HepG2 (cell line): ENCODE measurements at regions not wholly inside any gene's neighbourhood (a gene's known extent, or its start where the extent isn't known, plus 50 kb on each side); places are given as distances from the start of the nearest gene placed in this dataset.
"Not testable (repeated sequence)": the region's sequence is repeated elsewhere in the genome, so short reads cannot be mapped to it uniquely, and the experiment has no call there.

Experiments
- ELF1 ChIP-seq: sonication (generic); formaldehyde crosslinking; IDR thresholded peaks from 2 replicates; pipeline ENCODE4 v1.4.0; 2020; ENCODE audit warnings: missing genetic modification reagents
- ETV6 ChIP-seq: sonication (generic); formaldehyde crosslinking; conservative IDR thresholded peaks from 2 replicates; pipeline ENCODE4 v1.4.0; 2020; ENCODE audit warnings: missing genetic modification reagents
- MZF1 ChIP-seq: sonication (generic); formaldehyde crosslinking; IDR thresholded peaks from 2 replicates; pipeline ENCODE4 v1.8.1; 2023; ENCODE audit warnings: mild to moderate bottlenecking, missing genetic modification reagents, borderline replicate concordance
- NR2C2 ChIP-seq: sonication (generic); formaldehyde crosslinking; IDR thresholded peaks from 2 replicates; pipeline ENCODE4 v1.4.0; 2020; ENCODE audit warnings: missing genetic modification reagents, mild to moderate bottlenecking, moderate library complexity, borderline replicate concordance
- NR2F2 ChIP-seq: IDR thresholded peaks from 2 replicates; pipeline ENCODE4 v1.6.1; 2012; ENCODE audit warnings: low read depth, inconsistent platforms, borderline replicate concordance
- PHF5A ChIP-seq: IDR thresholded peaks from one replicate; pipeline ENCODE4 v1.6.1; 2018; ENCODE audit warnings: low read depth, missing genetic modification reagents; ENCODE audit not compliant: unreplicated experiment
- ZBTB33 ChIP-seq: sonication (generic); formaldehyde crosslinking; IDR thresholded peaks from 2 replicates; pipeline ENCODE4 v1.4.0; 2020; ENCODE audit warnings: missing genetic modification reagents
- ZNF101 ChIP-seq: sonication (generic); formaldehyde crosslinking; IDR thresholded peaks from 2 replicates; pipeline ENCODE4 v1.4.0; 2020; ENCODE audit warnings: mild to moderate bottlenecking, low read depth, missing genetic modification reagents, borderline replicate concordance
- ZNF441 ChIP-seq: sonication (generic); formaldehyde crosslinking; IDR thresholded peaks from 2 replicates; pipeline ENCODE4 v1.7.0; 2021; ENCODE audit warnings: missing genetic modification reagents, borderline replicate concordance
- ZNF747 ChIP-seq: sonication (generic); formaldehyde crosslinking; IDR thresholded peaks from 2 replicates; pipeline ENCODE4 v1.8.1; 2023; ENCODE audit warnings: missing genetic modification reagents, mild to moderate bottlenecking, borderline replicate concordance
- TF ChIP-seq, protein P1 (sequence below), 2 experiments: IDR thresholded peaks; 2 replicates each; pipeline ENCODE4 v1.6.1; 2011 to 2012; ENCODE audit warnings: low read length in 2 of 2, borderline replicate concordance in 1 of 2, low read depth in 1 of 2, mild to moderate bottlenecking in 1 of 2, moderate library complexity in 1 of 2
- TF ChIP-seq, protein P2 (sequence below): sonication (generic); formaldehyde crosslinking; IDR thresholded peaks from 2 replicates; pipeline ENCODE4 v1.8.1; 2022; ENCODE audit warnings: mild to moderate bottlenecking, missing genetic modification reagents
- TF ChIP-seq, protein P3 (sequence below), 2 experiments: sonication (generic) in 1 of 2; formaldehyde crosslinking in 1 of 2; IDR thresholded peaks; 2 replicates each; pipeline versions ENCODE4 v1.5.1 to v1.6.1; 2011 to 2020; ENCODE audit warnings: borderline replicate concordance in 1 of 2, low read depth in 1 of 2, low read length in 1 of 2, mild to moderate bottlenecking in 1 of 2, missing genetic modification reagents in 1 of 2, moderate library complexity in 1 of 2

GRCh38 chr13:76821222-76821621, 65.0 kb downstream of the KCTD12 start:
- not testable (repeated sequence) for TF ChIP-seq ZNF441 (CRISPR knock-in tag); ZNF101; ETV6 (CRISPR knock-in tag); ZNF747 (CRISPR knock-in tag); NR2C2 (CRISPR knock-in tag); ZBTB33 (CRISPR knock-in tag); MZF1 (CRISPR knock-in tag); ELF1; PHF5A (CRISPR knock-in tag); NR2F2
- TF ChIP-seq, protein P1, sequence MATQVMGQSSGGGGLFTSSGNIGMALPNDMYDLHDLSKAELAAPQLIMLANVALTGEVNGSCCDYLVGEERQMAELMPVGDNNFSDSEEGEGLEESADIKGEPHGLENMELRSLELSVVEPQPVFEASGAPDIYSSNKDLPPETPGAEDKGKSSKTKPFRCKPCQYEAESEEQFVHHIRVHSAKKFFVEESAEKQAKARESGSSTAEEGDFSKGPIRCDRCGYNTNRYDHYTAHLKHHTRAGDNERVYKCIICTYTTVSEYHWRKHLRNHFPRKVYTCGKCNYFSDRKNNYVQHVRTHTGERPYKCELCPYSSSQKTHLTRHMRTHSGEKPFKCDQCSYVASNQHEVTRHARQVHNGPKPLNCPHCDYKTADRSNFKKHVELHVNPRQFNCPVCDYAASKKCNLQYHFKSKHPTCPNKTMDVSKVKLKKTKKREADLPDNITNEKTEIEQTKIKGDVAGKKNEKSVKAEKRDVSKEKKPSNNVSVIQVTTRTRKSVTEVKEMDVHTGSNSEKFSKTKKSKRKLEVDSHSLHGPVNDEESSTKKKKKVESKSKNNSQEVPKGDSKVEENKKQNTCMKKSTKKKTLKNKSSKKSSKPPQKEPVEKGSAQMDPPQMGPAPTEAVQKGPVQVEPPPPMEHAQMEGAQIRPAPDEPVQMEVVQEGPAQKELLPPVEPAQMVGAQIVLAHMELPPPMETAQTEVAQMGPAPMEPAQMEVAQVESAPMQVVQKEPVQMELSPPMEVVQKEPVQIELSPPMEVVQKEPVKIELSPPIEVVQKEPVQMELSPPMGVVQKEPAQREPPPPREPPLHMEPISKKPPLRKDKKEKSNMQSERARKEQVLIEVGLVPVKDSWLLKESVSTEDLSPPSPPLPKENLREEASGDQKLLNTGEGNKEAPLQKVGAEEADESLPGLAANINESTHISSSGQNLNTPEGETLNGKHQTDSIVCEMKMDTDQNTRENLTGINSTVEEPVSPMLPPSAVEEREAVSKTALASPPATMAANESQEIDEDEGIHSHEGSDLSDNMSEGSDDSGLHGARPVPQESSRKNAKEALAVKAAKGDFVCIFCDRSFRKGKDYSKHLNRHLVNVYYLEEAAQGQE (IDR thresholded peaks at IDR 0.05; ENCODE audit: borderline replicate concordance in 1 of 2, low read depth in 1 of 2, low read length in 2 of 2), result not testable (repeated sequence)
- TF ChIP-seq, protein P2, sequence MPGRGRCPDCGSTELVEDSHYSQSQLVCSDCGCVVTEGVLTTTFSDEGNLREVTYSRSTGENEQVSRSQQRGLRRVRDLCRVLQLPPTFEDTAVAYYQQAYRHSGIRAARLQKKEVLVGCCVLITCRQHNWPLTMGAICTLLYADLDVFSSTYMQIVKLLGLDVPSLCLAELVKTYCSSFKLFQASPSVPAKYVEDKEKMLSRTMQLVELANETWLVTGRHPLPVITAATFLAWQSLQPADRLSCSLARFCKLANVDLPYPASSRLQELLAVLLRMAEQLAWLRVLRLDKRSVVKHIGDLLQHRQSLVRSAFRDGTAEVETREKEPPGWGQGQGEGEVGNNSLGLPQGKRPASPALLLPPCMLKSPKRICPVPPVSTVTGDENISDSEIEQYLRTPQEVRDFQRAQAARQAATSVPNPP, result not testable (repeated sequence)
- TF ChIP-seq, protein P3, sequence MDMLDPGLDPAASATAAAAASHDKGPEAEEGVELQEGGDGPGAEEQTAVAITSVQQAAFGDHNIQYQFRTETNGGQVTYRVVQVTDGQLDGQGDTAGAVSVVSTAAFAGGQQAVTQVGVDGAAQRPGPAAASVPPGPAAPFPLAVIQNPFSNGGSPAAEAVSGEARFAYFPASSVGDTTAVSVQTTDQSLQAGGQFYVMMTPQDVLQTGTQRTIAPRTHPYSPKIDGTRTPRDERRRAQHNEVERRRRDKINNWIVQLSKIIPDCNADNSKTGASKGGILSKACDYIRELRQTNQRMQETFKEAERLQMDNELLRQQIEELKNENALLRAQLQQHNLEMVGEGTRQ (IDR thresholded peaks at IDR 0.05; ENCODE audit: low read depth, low read length), result not testable (repeated sequence)
- TF ChIP-seq, protein P3 (CRISPR knock-in tag; IDR thresholded peaks at IDR 0.05; ENCODE audit: borderline replicate concordance), result not testable (repeated sequence)
